ENCODE measurements at regions not wholly inside any gene's neighbourhood (a gene's known extent, or its start where the extent isn't known, plus 50 kb on each side); places are given as distances from the start of the nearest gene placed in this dataset.
A peak's percentile ranks its signal among the peaks of the same experiment; 100 is the strongest.

DNA sequence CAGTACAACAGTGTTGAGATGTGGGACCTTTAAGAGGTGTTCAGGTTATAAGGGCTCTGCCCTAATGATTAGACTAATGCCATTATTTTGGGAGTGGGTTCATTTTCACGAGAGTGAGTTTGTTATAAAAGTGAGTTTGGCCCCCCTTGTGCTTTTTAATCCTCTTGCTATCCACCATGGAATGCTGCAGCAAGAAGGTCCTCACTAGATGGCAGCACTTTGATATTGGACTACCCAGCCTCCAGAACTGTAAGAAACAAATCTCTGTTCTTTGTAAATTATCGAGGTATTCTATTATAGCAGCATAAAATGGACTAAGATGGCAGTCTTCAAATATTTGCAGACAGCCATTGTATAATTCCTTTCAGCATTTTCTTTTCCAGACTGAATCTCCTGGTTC lies 212.4 kb downstream of the LRRC70 start:
- in situ Hi-C loops (cut with MboI; ENCODE audit: low sequenced_read_pairs, unreplicated experiment): no loop called here
- TF ChIP-seq, protein P1, sequence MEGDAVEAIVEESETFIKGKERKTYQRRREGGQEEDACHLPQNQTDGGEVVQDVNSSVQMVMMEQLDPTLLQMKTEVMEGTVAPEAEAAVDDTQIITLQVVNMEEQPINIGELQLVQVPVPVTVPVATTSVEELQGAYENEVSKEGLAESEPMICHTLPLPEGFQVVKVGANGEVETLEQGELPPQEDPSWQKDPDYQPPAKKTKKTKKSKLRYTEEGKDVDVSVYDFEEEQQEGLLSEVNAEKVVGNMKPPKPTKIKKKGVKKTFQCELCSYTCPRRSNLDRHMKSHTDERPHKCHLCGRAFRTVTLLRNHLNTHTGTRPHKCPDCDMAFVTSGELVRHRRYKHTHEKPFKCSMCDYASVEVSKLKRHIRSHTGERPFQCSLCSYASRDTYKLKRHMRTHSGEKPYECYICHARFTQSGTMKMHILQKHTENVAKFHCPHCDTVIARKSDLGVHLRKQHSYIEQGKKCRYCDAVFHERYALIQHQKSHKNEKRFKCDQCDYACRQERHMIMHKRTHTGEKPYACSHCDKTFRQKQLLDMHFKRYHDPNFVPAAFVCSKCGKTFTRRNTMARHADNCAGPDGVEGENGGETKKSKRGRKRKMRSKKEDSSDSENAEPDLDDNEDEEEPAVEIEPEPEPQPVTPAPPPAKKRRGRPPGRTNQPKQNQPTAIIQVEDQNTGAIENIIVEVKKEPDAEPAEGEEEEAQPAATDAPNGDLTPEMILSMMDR (IDR thresholded peaks at IDR 0.05; ENCODE audit: borderline replicate concordance, control extremely low read depth, extremely low read depth, insufficient read depth, missing control alignments): peak; percentile 25
- DNase-seq (ENCODE audit: low spot score): no peak

- in situ Hi-C loops (cut with MboI; ENCODE audit: low sequenced_read_pairs, unreplicated experiment): no loop called here
- TF ChIP-seq, protein P1 (IDR thresholded peaks at IDR 0.05; ENCODE audit: borderline replicate concordance, control extremely low read depth, extremely low read depth, insufficient read depth, missing control alignments): no peak
- no peak for DNase-seq (ENCODE audit: low spot score)
Observed at GRCh38 chr5:62790348-62790747, 211.7 kb downstream of the LRRC70 start.

DNA sequence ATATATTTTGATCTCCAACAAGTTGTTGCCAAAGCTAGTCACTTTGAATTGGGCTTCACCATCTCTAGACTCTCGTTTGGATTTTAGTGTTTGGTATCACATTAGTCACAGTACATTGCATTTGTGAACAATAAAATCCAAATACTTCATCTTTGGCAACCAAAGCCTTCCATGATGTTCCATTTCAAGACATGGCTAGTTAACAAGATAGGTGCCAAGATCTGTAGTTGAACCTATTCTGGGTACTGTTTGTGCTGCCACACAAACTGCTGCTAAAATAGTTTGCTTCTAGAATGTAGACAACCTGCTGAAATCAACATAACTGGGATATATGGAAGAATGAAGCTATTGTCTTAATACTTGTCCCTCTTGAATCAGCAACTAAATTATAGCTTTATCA lies 207.5 kb downstream of the LRRC70 start:
- TF ChIP-seq, protein P1 (IDR thresholded peaks at IDR 0.05; ENCODE audit: borderline replicate concordance, control extremely low read depth, extremely low read depth, insufficient read depth, missing control alignments): no peak
- no peak for DNase-seq (ENCODE audit: low spot score)
- in situ Hi-C loops (cut with MboI; ENCODE audit: low sequenced_read_pairs, unreplicated experiment): no loop called here

DNA sequence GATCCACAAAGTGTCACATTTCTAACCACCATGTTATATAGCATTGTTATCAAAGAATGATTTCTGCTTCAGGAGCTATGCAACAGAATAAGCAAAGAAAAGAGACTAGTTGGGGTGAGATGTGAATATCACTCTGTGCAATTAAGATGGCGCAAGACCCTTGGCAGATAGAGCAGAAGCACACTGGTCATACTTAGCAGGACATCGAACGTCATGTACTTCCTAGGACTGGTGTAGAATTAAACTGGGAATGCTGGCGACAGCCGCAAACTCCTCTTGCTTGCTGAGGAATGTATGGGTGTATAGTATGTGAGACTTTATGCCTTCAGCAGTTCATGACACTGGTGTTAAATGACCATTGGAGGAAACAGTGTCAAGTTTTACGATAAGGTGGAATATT lies 207.0 kb downstream of the LRRC70 start:
- in situ Hi-C loops (cut with MboI; ENCODE audit: low sequenced_read_pairs, unreplicated experiment): no loop called here

GRCh38 chr5:62783374-62784057 lies 204.9 kb downstream of the LRRC70 start:
- in situ Hi-C loops (cut with MboI; ENCODE audit: low sequenced_read_pairs, unreplicated experiment): no loop called here

More for the DNA sequence above, 207.0 kb downstream of the LRRC70 start:
- DNase-seq (ENCODE audit: low spot score): no peak
- TF ChIP-seq, protein P1 (IDR thresholded peaks at IDR 0.05; ENCODE audit: borderline replicate concordance, control extremely low read depth, extremely low read depth, insufficient read depth, missing control alignments): no peak

DNA sequence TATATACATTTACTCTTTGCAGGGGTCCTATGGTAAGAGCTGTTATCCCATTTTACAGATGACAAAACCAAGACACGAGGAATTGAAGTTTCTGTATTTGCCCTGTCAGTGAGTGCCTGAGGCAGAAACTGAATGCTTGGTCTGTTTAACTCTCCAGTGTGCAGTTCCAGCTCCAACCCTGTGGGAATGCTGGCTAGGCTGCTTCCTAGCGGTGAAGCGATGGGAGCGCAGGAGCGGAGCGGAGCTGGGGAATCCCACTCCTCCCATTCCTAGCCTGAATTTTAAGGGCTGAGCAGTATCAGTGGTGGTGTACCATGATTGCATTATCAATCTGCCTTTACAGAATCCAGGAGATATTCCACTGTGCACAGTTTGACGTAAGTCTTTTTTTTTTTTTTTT lies 202.3 kb downstream of the LRRC70 start:
- DNase-seq (ENCODE audit: low spot score): no peak
- in situ Hi-C loops (cut with MboI; ENCODE audit: low sequenced_read_pairs, unreplicated experiment): no loop called here

More at GRCh38 chr5:62783374-62784057, 204.9 kb downstream of the LRRC70 start:
- TF ChIP-seq, protein P1 (IDR thresholded peaks at IDR 0.05; ENCODE audit: borderline replicate concordance, control extremely low read depth, extremely low read depth, insufficient read depth, missing control alignments): no peak
- DNase-seq (ENCODE audit: low spot score): no peak

More for the DNA sequence above, 202.3 kb downstream of the LRRC70 start:
- TF ChIP-seq, protein P1 (IDR thresholded peaks at IDR 0.05; ENCODE audit: borderline replicate concordance, control extremely low read depth, extremely low read depth, insufficient read depth, missing control alignments): no peak
